Endodermal cell (in vitro differentiated cells): ENCODE measurements at regions not wholly inside any gene's neighbourhood (a gene's known extent, or its start where the extent isn't known, plus 50 kb on each side); places are given as distances from the start of the nearest gene placed in this dataset.
"Not testable (repeated sequence)": the region's sequence is repeated elsewhere in the genome, so short reads cannot be mapped to it uniquely, and the experiment has no call there.

Experiments
- DNase-seq: peaks from one replicate; pipeline ENCODE4 v3.0.0-alpha.2; 2017
- H3K27ac ChIP-seq: 2 replicates; pipeline ENCODE4 v1.5.1; 2013; ENCODE audit warnings: mild to moderate bottlenecking, low read depth, low read length, moderate library complexity
- H3K27me3 ChIP-seq: 2 replicates; pipeline ENCODE4 v1.6.1; 2013; ENCODE audit warnings: mild to moderate bottlenecking, low read length, moderate library complexity; ENCODE audit not compliant: insufficient read depth, control insufficient read depth, poor library complexity, severe bottlenecking
- H3K36me3 ChIP-seq: 2 replicates; pipeline ENCODE4 v1.7.0; 2013; ENCODE audit warnings: mild to moderate bottlenecking, low read length, moderate library complexity; ENCODE audit not compliant: control insufficient read depth, insufficient read depth
- H3K4me1 ChIP-seq: one replicate; pipeline ENCODE4 v1.7.0; 2013; ENCODE audit warnings: low read length; ENCODE audit not compliant: control insufficient read depth, insufficient read depth
- H3K4me3 ChIP-seq: 2 replicates; pipeline ENCODE4 v1.5.1; 2013; ENCODE audit warnings: mild to moderate bottlenecking, low read length, moderate library complexity
- H3K9ac ChIP-seq: 2 replicates; pipeline ENCODE4 v1.6.1; 2013; ENCODE audit warnings: mild to moderate bottlenecking, low read length, moderate library complexity; ENCODE audit not compliant: poor library complexity, severe bottlenecking; ENCODE audit errors: extremely low read depth
- H3K9me3 ChIP-seq: 2 replicates; pipeline ENCODE4 v1.6.1; 2013; ENCODE audit warnings: mild to moderate bottlenecking, low read length, moderate library complexity; ENCODE audit not compliant: control insufficient read depth
- H3K27ac Mint-ChIP-seq: 2 replicates; pipeline ENCODE4 v1.8.0; 2020; ENCODE audit warnings: mixed read lengths
- H3K27me3 Mint-ChIP-seq: 2 replicates; pipeline ENCODE4 v1.8.0; 2021; ENCODE audit warnings: mild to moderate bottlenecking, mixed read lengths; ENCODE audit not compliant: insufficient read depth
- H3K36me3 Mint-ChIP-seq: 2 replicates; pipeline ENCODE4 v1.8.0; 2020; ENCODE audit warnings: low read depth, mixed read lengths
- H3K4me1 Mint-ChIP-seq: 2 replicates; pipeline ENCODE4 v1.8.0; 2020; ENCODE audit warnings: mixed read lengths
- H3K4me3 Mint-ChIP-seq: 2 replicates; pipeline ENCODE4 v1.8.0; 2020; ENCODE audit warnings: mild to moderate bottlenecking, moderate library complexity, mixed read lengths
- H3K9me3 Mint-ChIP-seq: 2 replicates; pipeline ENCODE4 v1.8.0; 2020; ENCODE audit warnings: mild to moderate bottlenecking, mixed read lengths
- WGBS, 2 experiments: methylation state at CpG; one replicate each; pipeline versions ENCODE4 v1.1.5 to v1.1.7; 2013; ENCODE audit warnings: missing lambda C conversion rate in 2 of 2, mixed read lengths in 1 of 2; ENCODE audit not compliant: insufficient coverage in 1 of 2, insufficient read length in 1 of 2; 5-methylcytosine and 5-hydroxymethylcytosine counted together

GRCh38 chr1:118440-118839 is 333.0 kb downstream of the OR4F29 start:
- not testable (repeated sequence) for H3K4me1 ChIP-seq, H3K36me3 Mint-ChIP-seq

DNA sequence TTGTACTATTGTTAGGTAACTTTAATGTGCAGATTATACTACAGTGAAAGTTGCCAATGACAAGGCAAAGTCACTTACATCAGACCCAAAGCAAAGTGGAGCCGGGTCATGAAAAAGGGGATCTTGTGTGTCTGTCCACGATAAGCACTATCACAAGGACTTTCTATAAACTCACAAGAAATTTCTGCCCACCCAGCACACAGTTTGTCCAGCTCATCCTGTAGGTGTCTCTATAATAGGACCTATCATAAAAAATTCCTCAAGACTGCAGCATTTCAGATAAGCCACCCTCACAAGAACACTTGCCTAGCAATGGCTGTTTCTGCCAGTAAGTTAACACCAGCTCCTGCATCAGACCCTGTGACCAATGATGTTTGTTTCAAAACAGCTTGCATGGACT is 335.9 kb downstream of the OR4F29 start:
- WGBS, 2 experiments: 100% methylated on average over 1 of the region's 2 CpGs; no CpG with 5 or more reads in 1 of the 2 experiments
- H3K4me3 ChIP-seq, DNase-seq, H3K9me3 ChIP-seq, H3K9me3 Mint-ChIP-seq, H3K27me3 ChIP-seq, H3K27ac ChIP-seq, H3K36me3 Mint-ChIP-seq, H3K36me3 ChIP-seq, H3K4me1 ChIP-seq, H3K27me3 Mint-ChIP-seq, H3K4me3 Mint-ChIP-seq, H3K4me1 Mint-ChIP-seq, H3K9ac ChIP-seq, H3K27ac Mint-ChIP-seq: not testable (repeated sequence)

More at GRCh38 chr1:118440-118839, 333.0 kb downstream of the OR4F29 start:
- H3K27ac ChIP-seq, H3K27me3 ChIP-seq, H3K9ac ChIP-seq, H3K9me3 ChIP-seq, H3K4me3 ChIP-seq, H3K4me1 Mint-ChIP-seq, H3K36me3 ChIP-seq, H3K27me3 Mint-ChIP-seq, DNase-seq, H3K4me3 Mint-ChIP-seq, H3K9me3 Mint-ChIP-seq, H3K27ac Mint-ChIP-seq: not testable (repeated sequence)

DNA sequence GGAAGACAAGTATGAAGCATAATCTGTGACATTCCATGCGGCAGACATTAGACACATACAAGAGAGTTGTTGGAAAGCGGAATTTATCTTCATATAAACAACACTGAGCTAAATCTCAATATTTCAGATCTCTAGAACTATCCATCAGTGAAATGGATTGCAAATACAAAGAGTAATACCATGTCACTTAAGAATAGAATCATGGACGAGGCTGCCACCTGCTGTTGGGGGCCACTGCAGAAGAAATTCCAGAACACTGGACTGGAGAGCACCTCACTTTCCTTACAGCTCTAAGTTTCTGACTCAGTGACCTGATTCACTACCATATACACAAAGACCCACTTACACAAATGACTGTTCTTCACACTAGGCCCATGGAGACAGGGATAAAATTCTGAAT is 346.7 kb downstream of the OR4F29 start:
- not testable (repeated sequence) for H3K36me3 Mint-ChIP-seq, H3K36me3 ChIP-seq, H3K27me3 ChIP-seq, H3K4me1 Mint-ChIP-seq, H3K4me3 ChIP-seq, H3K9me3 ChIP-seq, H3K4me3 Mint-ChIP-seq, H3K9me3 Mint-ChIP-seq, H3K27ac ChIP-seq, H3K27ac Mint-ChIP-seq, H3K27me3 Mint-ChIP-seq, H3K4me1 ChIP-seq, H3K9ac ChIP-seq, DNase-seq
- no CpG with 5 or more reads among the region's 3 CpGs for WGBS, 2 experiments

DNA sequence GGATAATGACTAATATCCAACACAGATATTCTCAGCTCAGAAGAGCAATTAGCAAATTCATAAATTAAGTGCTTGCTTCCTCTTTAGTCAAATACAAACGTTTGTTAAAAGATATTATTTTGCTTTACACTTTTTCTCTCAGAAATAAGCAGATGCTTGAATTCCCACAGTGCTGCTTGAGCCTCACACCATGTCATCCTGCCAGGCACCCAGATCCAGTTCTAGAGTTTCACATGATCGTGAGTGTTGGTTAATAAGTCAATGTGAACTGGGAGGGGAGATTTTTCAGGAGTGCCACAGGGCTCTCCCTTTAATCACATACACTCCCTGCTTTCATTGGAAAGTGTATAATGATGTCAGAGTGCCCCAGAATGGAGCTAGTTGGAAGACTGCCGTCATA is 352.0 kb downstream of the OR4F29 start:
- not testable (repeated sequence) for H3K9me3 Mint-ChIP-seq, H3K9ac ChIP-seq, H3K4me1 ChIP-seq, H3K9me3 ChIP-seq, H3K27ac ChIP-seq, H3K4me1 Mint-ChIP-seq, H3K4me3 ChIP-seq, H3K27me3 Mint-ChIP-seq, H3K36me3 ChIP-seq, DNase-seq, H3K36me3 Mint-ChIP-seq, H3K27me3 ChIP-seq, H3K27ac Mint-ChIP-seq, H3K4me3 Mint-ChIP-seq
- no CpG with 5 or more reads among the region's 3 CpGs for WGBS, 2 experiments

DNA sequence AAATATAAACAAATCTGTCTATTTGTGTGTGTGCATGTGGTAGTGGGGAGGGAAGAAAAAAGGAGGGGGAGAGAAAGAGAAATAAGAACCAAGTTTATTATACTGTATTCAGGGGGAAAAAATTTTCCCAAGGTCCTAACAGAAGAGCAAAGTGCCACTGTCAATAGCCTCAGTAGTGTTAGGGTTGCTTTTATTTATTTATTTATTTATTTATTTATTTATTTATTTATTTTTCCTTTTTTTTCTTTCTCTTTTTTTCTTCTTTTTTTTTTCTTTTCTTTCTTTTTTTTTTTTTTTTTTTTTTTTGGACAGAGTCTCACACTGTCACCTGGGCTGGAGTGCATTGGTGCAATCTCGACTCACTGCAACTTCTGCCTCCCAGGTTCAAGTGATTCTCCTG is 352.7 kb downstream of the OR4F29 start:
- not testable (repeated sequence) for H3K27me3 ChIP-seq, H3K4me1 Mint-ChIP-seq, H3K4me3 Mint-ChIP-seq, H3K9me3 Mint-ChIP-seq, H3K36me3 Mint-ChIP-seq, H3K27ac Mint-ChIP-seq, H3K9ac ChIP-seq, H3K9me3 ChIP-seq, H3K4me1 ChIP-seq, H3K27me3 Mint-ChIP-seq, DNase-seq, H3K4me3 ChIP-seq, H3K36me3 ChIP-seq, H3K27ac ChIP-seq
- no CpG with 5 or more reads among the region's 1 CpG for WGBS, 2 experiments

DNA sequence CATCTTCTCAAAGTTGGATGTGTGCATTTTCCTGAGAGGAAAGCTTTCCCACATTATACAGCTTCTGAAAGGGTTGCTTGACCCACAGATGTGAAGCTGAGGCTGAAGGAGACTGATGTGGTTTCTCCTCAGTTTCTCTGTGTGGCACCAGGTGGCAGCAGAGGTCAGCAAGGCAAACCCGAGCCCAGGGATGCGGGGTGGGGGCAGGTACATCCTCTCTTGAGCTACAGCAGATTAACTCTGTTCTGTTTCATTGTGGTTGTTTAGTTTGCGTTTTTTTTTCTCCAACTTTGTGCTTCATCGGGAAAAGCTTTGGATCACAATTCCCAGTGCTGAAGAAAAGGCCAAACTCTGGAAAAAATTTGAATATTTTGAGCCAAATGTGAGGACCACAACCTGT is 360.2 kb downstream of the OR4F29 start:
- H3K4me3 ChIP-seq, H3K27me3 ChIP-seq, H3K4me3 Mint-ChIP-seq, DNase-seq, H3K4me1 ChIP-seq, H3K9ac ChIP-seq, H3K9me3 Mint-ChIP-seq, H3K4me1 Mint-ChIP-seq, H3K9me3 ChIP-seq, H3K36me3 Mint-ChIP-seq, H3K36me3 ChIP-seq, H3K27ac Mint-ChIP-seq, H3K27ac ChIP-seq, H3K27me3 Mint-ChIP-seq: not testable (repeated sequence)
- no CpG with 5 or more reads among the region's 4 CpGs for WGBS, 2 experiments

DNA sequence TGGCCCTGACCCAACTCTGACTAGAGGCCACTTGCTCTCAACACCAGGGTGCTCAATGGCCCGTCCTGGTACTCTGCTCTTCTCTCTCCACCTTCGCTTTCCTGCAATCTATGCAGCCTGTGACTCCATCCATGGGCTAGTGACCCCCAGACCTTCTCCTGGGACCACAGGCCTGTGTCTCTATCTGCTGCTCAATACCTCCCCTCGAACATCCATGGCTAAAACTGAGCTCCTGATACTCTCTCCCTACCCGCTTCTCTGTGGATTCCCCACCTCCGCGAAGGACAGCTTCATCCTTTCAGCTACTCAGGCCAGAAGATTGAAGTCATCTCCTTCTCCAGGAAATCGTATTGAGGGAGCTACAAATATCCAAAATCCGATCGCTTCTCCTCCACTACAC is 363.4 kb downstream of the OR4F29 start:
- not testable (repeated sequence) for H3K4me1 Mint-ChIP-seq, H3K4me3 ChIP-seq, DNase-seq, H3K4me1 ChIP-seq, H3K9me3 ChIP-seq, H3K27me3 ChIP-seq, H3K9ac ChIP-seq, H3K36me3 ChIP-seq, H3K27ac ChIP-seq, H3K27ac Mint-ChIP-seq, H3K9me3 Mint-ChIP-seq, H3K27me3 Mint-ChIP-seq, H3K36me3 Mint-ChIP-seq, H3K4me3 Mint-ChIP-seq
- WGBS, 2 experiments: 87% methylated on average over 7 of the region's 9 CpGs; no CpG with 5 or more reads in 1 of the 2 experiments
